Endothelial cell of umbilical vein (primary cell): ENCODE measurements at regions not wholly inside any gene's neighbourhood (a gene's known extent, or its start where the extent isn't known, plus 50 kb on each side); places are given as distances from the start of the nearest gene placed in this dataset.

Source experiments
- CTCF ChIP-seq, 2 donors: IDR thresholded peaks; 1 replicate in 1 of 2; 2 replicates in 1 of 2; pipeline ENCODE4 v1.5.1; 2011; ENCODE audit warnings: low read length in 2 of 2, mild to moderate bottlenecking in 2 of 2, moderate library complexity in 2 of 2, control low read depth in 1 of 2, inconsistent platforms in 1 of 2, low read depth in 1 of 2; ENCODE audit not compliant: insufficient read depth in 1 of 2; ENCODE audit errors: extremely low read depth in 1 of 2
- GATA2 ChIP-seq: IDR thresholded peaks from 2 replicates; pipeline ENCODE4 v1.7.0; 2011; ENCODE audit warnings: low read depth, mild to moderate bottlenecking, moderate library complexity, mixed read lengths, low read length; ENCODE audit not compliant: insufficient read length, insufficient read depth
- JUN ChIP-seq: IDR thresholded peaks from 2 replicates; pipeline ENCODE4 v1.6.1; 2011; ENCODE audit warnings: borderline replicate concordance, low read depth; ENCODE audit not compliant: insufficient read length, insufficient read depth

- no peak for TF ChIP-seq CTCF (IDR thresholded peaks at IDR 0.05; ENCODE audit: extremely low read depth in 1 of 2, insufficient read depth in 1 of 2, low read depth in 1 of 2, low read length in 2 of 2)
- TF ChIP-seq GATA2 = no peak
- TF ChIP-seq JUN = no peak
Observed at GRCh38 chr4:115770046-115770543, 656.7 kb upstream of the NDST4 start.
